ENCODE measurements at regions not wholly inside any gene's neighbourhood (a gene's known extent, or its start where the extent isn't known, plus 50 kb on each side); places are given as distances from the start of the nearest gene placed in this dataset.

DNA sequence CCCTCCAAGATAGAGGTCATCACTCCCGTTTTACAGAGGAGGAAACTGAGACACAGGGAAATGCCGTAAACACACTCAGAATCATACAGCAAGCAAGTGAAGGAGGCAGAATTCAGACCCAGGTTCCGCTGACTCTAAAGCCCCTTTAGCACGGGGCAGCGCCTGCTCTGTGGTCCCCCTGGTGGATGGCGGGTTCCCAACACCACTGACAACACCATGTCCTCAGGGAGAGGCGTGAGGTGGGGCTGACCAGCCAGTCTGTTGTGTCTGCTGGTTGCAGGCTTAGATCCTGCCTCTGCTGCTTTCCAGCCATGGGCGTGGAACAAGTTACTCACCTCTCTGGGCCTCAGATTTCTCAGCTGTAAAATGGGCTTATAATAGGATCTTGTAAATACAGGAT lies 617.3 kb downstream of the MATN1 start:
- TF ChIP-seq POLR2AphosphoS5 (IDR thresholded peaks at IDR 0.05; ENCODE audit: low read depth, low read length) (no peak), POLR2A (IDR thresholded peaks at IDR 0.05; ENCODE audit: low read depth, low read length) (no peak), TAF1 (IDR thresholded peaks at IDR 0.05; ENCODE audit: borderline replicate concordance, low read depth, low read length) (no peak)
